Activated CD8-positive, alpha-beta T cell treated with anti-CD3 and anti-CD28 coated beads for 36 hours (primary cell): ENCODE measurements at regions not wholly inside any gene's neighbourhood (a gene's known extent, or its start where the extent isn't known, plus 50 kb on each side); places are given as distances from the start of the nearest gene placed in this dataset.

Source experiments
- ATAC-seq: fragments of 200-7000 bp; cut with Tn5 transposase; one replicate; pipeline ENCODE4 v1.10.0; 2021; ENCODE audit warnings: mild to moderate bottlenecking, moderate library complexity
- CTCF ChIA-PET: fragments of 350-600 bp; sonication (Branson Sonifier 250); formaldehyde crosslinking; loops from one replicate; lab custom pipeline; 2021; ENCODE audit warnings: antibody characterized with exemption; lab: Charles Lee
- POLR2A ChIA-PET: fragments of 350-600 bp; sonication (Branson Sonifier 250); formaldehyde crosslinking; loops from one replicate; lab custom pipeline; 2021; ENCODE audit warnings: antibody characterized with exemption; lab: Charles Lee
- DNase-seq: peaks from one replicate; pipeline ENCODE4 v3.0.0-alpha.2; 2020
- H3K27ac Mint-ChIP-seq: one replicate; pipeline ENCODE4 v1.8.0; 2021; ENCODE audit warnings: mild to moderate bottlenecking, mixed read lengths
- H3K27me3 Mint-ChIP-seq: one replicate; pipeline ENCODE4 v1.8.0; 2021; ENCODE audit warnings: mixed read lengths
- H3K36me3 Mint-ChIP-seq: one replicate; pipeline ENCODE4 v1.8.0; 2021; ENCODE audit warnings: low read depth, mixed read lengths
- H3K4me1 Mint-ChIP-seq: one replicate; pipeline ENCODE4 v1.8.0; 2021; ENCODE audit warnings: low read depth, mixed read lengths
- H3K4me3 Mint-ChIP-seq: one replicate; pipeline ENCODE4 v1.8.0; 2021; ENCODE audit warnings: mild to moderate bottlenecking, moderate library complexity, mixed read lengths
- H3K9me3 Mint-ChIP-seq: one replicate; pipeline ENCODE4 v1.8.0; 2021; ENCODE audit warnings: mixed read lengths
- intact Hi-C: fragments of 100-400 bp; cut with micrococcal nuclease; formaldehyde crosslinking; loops from one replicate; pipeline ENCODE4 v1.10.0; 2022
- TF ChIP-seq, protein P1 (sequence below): fragments of 200-600 bp; IDR thresholded peaks from one replicate; pipeline ENCODE4 v1.8.0; 2022; ENCODE audit warnings: antibody characterized with exemption, mild to moderate bottlenecking

DNA sequence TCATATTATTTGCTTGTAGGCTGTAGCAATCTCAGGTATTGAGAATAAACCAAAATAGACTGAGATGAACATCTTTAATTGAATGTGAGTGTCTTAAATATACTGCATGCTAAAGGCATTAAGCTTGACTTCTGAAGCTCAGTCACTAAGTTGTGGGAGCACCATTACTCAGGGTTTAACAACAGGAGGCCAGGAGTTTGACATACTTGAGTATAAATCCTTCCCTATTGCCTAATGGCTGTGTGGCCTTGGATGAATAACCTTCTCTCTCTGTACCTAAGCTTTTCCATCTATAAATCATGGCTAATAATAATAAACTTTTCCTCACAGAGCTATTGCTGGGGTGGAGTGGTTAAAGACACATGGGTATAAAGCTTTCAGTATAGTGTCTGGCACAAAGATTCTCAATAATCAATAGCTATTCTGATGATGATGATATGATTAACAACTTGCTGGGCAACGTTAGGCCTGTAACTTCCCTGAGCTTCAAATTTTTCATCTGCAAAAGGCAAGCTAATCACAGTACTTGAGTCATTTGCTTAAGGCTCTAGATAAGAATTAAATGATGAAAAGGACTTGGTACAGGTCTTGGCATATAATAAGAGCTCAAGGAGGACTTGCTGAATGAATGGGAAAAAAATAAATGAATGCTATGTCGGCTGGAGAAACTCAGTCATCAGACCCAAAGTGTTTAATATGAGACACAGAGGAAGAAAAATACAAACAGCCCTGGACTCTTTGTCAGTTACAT lies 174.0 kb upstream of the IL12B start:
- Mint-ChIP-seq H3K4me1 (no peaks in the 10 kb centered on the region), H3K27me3 (peaks cover 2% of the 10 kb centered on the region), H3K36me3 (no peaks in the 10 kb centered on the region), H3K4me3 (no peak overlapping the region), H3K9me3 (peaks cover 2% of the 10 kb centered on the region), H3K27ac (no peak overlapping the region)
- DNase-seq (no peak), ATAC-seq (no peak)
- TF ChIP-seq, protein P1, sequence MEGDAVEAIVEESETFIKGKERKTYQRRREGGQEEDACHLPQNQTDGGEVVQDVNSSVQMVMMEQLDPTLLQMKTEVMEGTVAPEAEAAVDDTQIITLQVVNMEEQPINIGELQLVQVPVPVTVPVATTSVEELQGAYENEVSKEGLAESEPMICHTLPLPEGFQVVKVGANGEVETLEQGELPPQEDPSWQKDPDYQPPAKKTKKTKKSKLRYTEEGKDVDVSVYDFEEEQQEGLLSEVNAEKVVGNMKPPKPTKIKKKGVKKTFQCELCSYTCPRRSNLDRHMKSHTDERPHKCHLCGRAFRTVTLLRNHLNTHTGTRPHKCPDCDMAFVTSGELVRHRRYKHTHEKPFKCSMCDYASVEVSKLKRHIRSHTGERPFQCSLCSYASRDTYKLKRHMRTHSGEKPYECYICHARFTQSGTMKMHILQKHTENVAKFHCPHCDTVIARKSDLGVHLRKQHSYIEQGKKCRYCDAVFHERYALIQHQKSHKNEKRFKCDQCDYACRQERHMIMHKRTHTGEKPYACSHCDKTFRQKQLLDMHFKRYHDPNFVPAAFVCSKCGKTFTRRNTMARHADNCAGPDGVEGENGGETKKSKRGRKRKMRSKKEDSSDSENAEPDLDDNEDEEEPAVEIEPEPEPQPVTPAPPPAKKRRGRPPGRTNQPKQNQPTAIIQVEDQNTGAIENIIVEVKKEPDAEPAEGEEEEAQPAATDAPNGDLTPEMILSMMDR = no peak
- ChIA-PET POLR2A (no interaction called here), CTCF (interaction anchor here (0.6 to 1.4 kb wide), 4 partner anchors 187 to 483 kb away, joined by 3 to 6 read pairs (median 3); no protein-coding TSS in a partner anchor)
- intact Hi-C loops = no loop called here

DNA sequence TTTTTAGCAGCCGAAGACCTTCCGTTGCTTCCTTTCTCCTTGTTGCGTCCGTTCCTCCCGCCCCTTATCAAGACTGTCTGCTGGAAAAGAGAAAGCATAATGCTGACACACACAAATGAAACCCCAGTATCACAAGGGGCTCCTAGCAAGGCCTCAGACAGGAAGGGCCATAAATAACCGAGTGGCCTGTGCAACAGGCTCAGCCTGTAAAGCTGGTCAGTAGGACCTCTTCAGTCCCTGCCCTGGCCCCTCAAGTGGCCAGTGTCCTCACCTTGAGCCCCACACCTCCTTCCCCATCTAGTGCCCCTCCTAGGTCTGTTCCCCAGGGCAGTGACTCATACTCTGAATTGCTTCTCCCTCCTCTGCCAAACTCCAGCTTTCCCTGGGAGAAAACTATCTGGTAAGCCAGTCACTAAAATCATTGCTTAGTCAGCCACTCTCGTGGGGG lies 174.6 kb upstream of the IL12B start:
- DNase-seq (no peak), ATAC-seq (no peak)
- TF ChIP-seq, protein P1 = no peak
- intact Hi-C loops = no loop called here
- H3K4me3 Mint-ChIP-seq = no peak overlapping the region
- POLR2A ChIA-PET = no interaction called here
- peaks cover 2% of the 10 kb centered on the region for H3K27me3 Mint-ChIP-seq
- H3K9me3 Mint-ChIP-seq = peaks cover 2% of the 10 kb centered on the region
- no peak overlapping the region for H3K27ac Mint-ChIP-seq
- no peaks in the 10 kb centered on the region for H3K4me1 Mint-ChIP-seq
- CTCF ChIA-PET = interaction anchor here (0.6 to 2.5 kb wide), 5 partner anchors 11 to 482 kb away, joined by 3 to 13 read pairs (median 3); no protein-coding TSS in a partner anchor
- no peaks in the 10 kb centered on the region for H3K36me3 Mint-ChIP-seq

DNA sequence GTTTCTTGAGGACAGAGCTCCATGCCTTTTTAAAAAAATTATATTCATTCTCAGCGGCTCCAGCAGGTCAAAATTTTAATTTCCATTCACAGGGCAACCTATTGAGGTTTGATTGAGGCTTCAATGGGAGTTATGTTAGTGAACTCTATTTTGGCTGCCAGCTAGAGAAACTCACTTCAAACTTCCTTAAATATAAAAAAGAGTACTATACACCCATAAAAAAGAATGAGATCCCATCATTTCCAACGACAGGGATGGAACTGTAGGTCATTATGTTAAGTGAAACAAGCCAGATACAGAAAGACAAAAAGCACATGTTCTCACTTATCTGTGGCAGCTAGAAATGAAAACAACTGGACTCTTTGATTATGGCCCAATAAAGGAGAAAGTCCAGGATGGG lies 176.8 kb upstream of the IL12B start:
- no peak for ATAC-seq
- Mint-ChIP-seq H3K36me3 (no peaks in the 10 kb centered on the region), H3K27ac (no peak overlapping the region), H3K27me3 (peaks cover 2% of the 10 kb centered on the region), H3K4me1 (no peaks in the 10 kb centered on the region), H3K9me3 (no peaks in the 10 kb centered on the region), H3K4me3 (no peak overlapping the region)
- TF ChIP-seq, protein P1 = no peak
- ChIA-PET CTCF (interaction anchor here (1.1 to 2.5 kb wide), 2 partner anchors 8 to 276 kb away, joined by 3 to 13 read pairs; no protein-coding TSS in a partner anchor), POLR2A (no interaction called here)
- no peak for DNase-seq
- intact Hi-C loops = no loop called here

DNA sequence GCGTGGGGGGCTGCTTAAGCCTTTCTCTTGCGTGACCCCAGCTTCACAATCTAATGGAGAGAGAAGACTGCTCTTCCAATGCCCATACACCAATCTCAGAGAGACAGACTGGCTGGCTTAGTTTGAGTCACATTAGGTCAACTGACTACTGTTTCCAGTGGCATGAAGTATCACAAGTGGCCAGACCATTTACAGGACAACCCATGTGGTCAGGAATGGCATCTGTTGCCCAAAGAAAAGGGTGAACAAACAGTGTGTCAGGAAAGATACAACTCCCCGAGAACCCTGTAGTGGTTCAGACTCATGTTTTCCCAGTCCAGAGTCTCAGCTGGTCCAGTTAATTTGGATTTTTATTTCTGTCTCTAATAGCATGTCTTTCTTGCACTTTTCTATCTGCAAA lies 177.4 kb upstream of the IL12B start:
- no peaks in the 10 kb centered on the region for H3K9me3 Mint-ChIP-seq
- no peaks in the 10 kb centered on the region for H3K36me3 Mint-ChIP-seq
- ChIA-PET POLR2A (no interaction called here), CTCF (no interaction called here)
- intact Hi-C loops = no loop called here
- peaks cover 2% of the 10 kb centered on the region for H3K27me3 Mint-ChIP-seq
- H3K4me3 Mint-ChIP-seq = no peak overlapping the region
- TF ChIP-seq, protein P1 = no peak
- no peak overlapping the region for H3K27ac Mint-ChIP-seq
- DNase-seq = no peak
- ATAC-seq = no peak
- no peaks in the 10 kb centered on the region for H3K4me1 Mint-ChIP-seq

DNA sequence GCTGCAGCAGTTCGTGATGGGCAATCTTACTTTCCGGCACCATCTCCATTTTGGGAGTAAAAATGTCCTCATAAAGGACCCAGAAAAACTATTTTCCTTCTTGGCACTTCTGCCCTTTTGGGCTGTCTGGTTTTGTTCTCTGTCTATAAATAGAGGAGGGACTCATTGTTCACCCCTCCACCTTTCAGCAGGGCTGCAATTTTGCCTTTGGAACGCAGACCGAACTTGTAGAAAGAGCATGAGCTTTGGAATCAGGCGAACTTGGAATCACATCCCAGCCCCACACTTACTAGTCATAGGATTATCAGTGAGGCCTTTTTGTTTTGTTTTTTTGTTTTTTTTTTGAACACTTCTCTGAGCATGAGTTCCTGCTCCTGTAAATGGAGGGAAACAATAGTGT lies 178.1 kb upstream of the IL12B start:
- ChIA-PET CTCF (no interaction called here), POLR2A (no interaction called here)
- H3K4me1 Mint-ChIP-seq = no peaks in the 10 kb centered on the region
- DNase-seq (no peak), ATAC-seq (no peak)
- TF ChIP-seq, protein P1 = no peak
- H3K9me3 Mint-ChIP-seq = no peaks in the 10 kb centered on the region
- no peak overlapping the region for H3K4me3 Mint-ChIP-seq
- intact Hi-C loops = no loop called here
- H3K36me3 Mint-ChIP-seq = no peaks in the 10 kb centered on the region
- no peak overlapping the region for H3K27ac Mint-ChIP-seq
- peaks cover 2% of the 10 kb centered on the region for H3K27me3 Mint-ChIP-seq
